Natural killer cell treated with Interleukin-12 subunit alpha and Interleukin-12 subunit beta and Interleukin-15 and Interleukin-18, amount 100 ng/mL, for 72 hours (primary cell): ENCODE measurements at regions not wholly inside any gene's neighbourhood (a gene's known extent, or its start where the extent isn't known, plus 50 kb on each side); places are given as distances from the start of the nearest gene placed in this dataset.
A peak's percentile ranks its signal among the peaks of the same experiment; 100 is the strongest.
"Not testable (repeated sequence)": the region's sequence is repeated elsewhere in the genome, so short reads cannot be mapped to it uniquely, and the experiment has no call there.

Source experiments
- ATAC-seq, 2 donors: fragments of 150-1000 bp; cut with Tn5 transposase in 1 of 2; sonication (Bioruptor Pico), chemical (Tn5 transposase) in 1 of 2; 2 replicates each; pipeline ENCODE4 v1.10.0; 2021
- DNase-seq: peaks from one replicate; pipeline ENCODE4 v3.0.0; 2022; ENCODE audit warnings: low spot score
- H3K27ac Mint-ChIP-seq, 2 donors: 1 replicate in 1 of 2; 2 replicates in 1 of 2; pipeline ENCODE4 v1.8.0; 2022; ENCODE audit warnings: mixed read lengths in 2 of 2, mild to moderate bottlenecking in 1 of 2, moderate library complexity in 1 of 2
- H3K27me3 Mint-ChIP-seq, 2 donors: 1 replicate in 1 of 2; 2 replicates in 1 of 2; pipeline ENCODE4 v1.8.0; 2022; ENCODE audit warnings: mixed read lengths in 2 of 2
- H3K36me3 Mint-ChIP-seq: one replicate; pipeline ENCODE4 v1.8.0; 2022; ENCODE audit warnings: mixed read lengths
- H3K4me1 Mint-ChIP-seq, 2 donors: 1 replicate in 1 of 2; 2 replicates in 1 of 2; pipeline ENCODE4 v1.8.0; 2022; ENCODE audit warnings: low read depth in 2 of 2, mixed read lengths in 2 of 2, mild to moderate bottlenecking in 1 of 2
- H3K4me3 Mint-ChIP-seq: one replicate; pipeline ENCODE4 v1.8.0; 2022; ENCODE audit warnings: mixed read lengths
- H3K9me3 Mint-ChIP-seq: 2 replicates; pipeline ENCODE4 v1.8.0; 2022; ENCODE audit warnings: mixed read lengths

- H3K4me3 Mint-ChIP-seq, result no peak overlapping the region
- H3K9me3 Mint-ChIP-seq, result no peaks in the 10 kb centered on the region
- H3K27ac Mint-ChIP-seq, result no peak overlapping the region
- H3K4me1 Mint-ChIP-seq, result peaks cover 0 to 2% of the 10 kb centered on the region in 2 donors
- no peak for ATAC-seq
- peaks cover 0 to 2% of the 10 kb centered on the region in 2 donors for H3K27me3 Mint-ChIP-seq
- no peaks in the 10 kb centered on the region for H3K36me3 Mint-ChIP-seq
- DNase-seq, result no peak
Observed at GRCh38 chr14:34097644-34098043, 146.8 kb upstream of the EGLN3 start.

- Mint-ChIP-seq H3K27ac (no peak overlapping the region), H3K9me3 (no peaks in the 10 kb centered on the region)
Observed at GRCh38 chr14:34094384-34094783, 143.5 kb upstream of the EGLN3 start.

GRCh38 chr14:34093883-34094282 is 143.0 kb upstream of the EGLN3 start:
- ATAC-seq (no peak), DNase-seq (no peak)
- Mint-ChIP-seq H3K36me3 (no peaks in the 10 kb centered on the region), H3K27ac (no peak overlapping the region), H3K4me1 (peaks cover 0 to 2% of the 10 kb centered on the region in 2 donors), H3K27me3 (peaks cover 0 to 2% of the 10 kb centered on the region in 2 donors), H3K4me3 (no peak overlapping the region), H3K9me3 (no peaks in the 10 kb centered on the region)

More at GRCh38 chr14:34094384-34094783, 143.5 kb upstream of the EGLN3 start:
- H3K4me1 Mint-ChIP-seq, result peaks cover 0 to 2% of the 10 kb centered on the region in 2 donors
- DNase-seq (no peak), ATAC-seq (no peak)
- peaks cover 0 to 2% of the 10 kb centered on the region in 2 donors for H3K27me3 Mint-ChIP-seq
- H3K4me3 Mint-ChIP-seq, result no peak overlapping the region
- H3K36me3 Mint-ChIP-seq, result no peaks in the 10 kb centered on the region

GRCh38 chr14:34090451-34090850 is 139.6 kb upstream of the EGLN3 start:
- no peak for ATAC-seq
- peaks cover 0 to 2% of the 10 kb centered on the region in 2 donors for H3K4me1 Mint-ChIP-seq

GRCh38 chr14:34088914-34089313 is 138.0 kb upstream of the EGLN3 start:
- no peak for DNase-seq
- ATAC-seq, result no peak
- H3K9me3 Mint-ChIP-seq, result no peaks in the 10 kb centered on the region
- no peak overlapping the region for H3K4me3 Mint-ChIP-seq
- H3K36me3 Mint-ChIP-seq, result no peaks in the 10 kb centered on the region
- H3K4me1 Mint-ChIP-seq, result no peaks in the 10 kb centered on the region
- H3K27ac Mint-ChIP-seq, result no peak overlapping the region
- peaks cover 0 to 6% of the 10 kb centered on the region in 2 donors for H3K27me3 Mint-ChIP-seq

More at GRCh38 chr14:34090451-34090850, 139.6 kb upstream of the EGLN3 start:
- no peak overlapping the region for H3K4me3 Mint-ChIP-seq
- H3K27ac Mint-ChIP-seq, result no peak overlapping the region
- DNase-seq, result no peak
- H3K27me3 Mint-ChIP-seq, result peaks cover 0 to 8% of the 10 kb centered on the region in 2 donors
- no peaks in the 10 kb centered on the region for H3K36me3 Mint-ChIP-seq
- no peaks in the 10 kb centered on the region for H3K9me3 Mint-ChIP-seq

GRCh38 chr14:34087571-34087970 is 136.7 kb upstream of the EGLN3 start:
- H3K9me3 Mint-ChIP-seq, result no peaks in the 10 kb centered on the region
- DNase-seq (no peak), ATAC-seq (no peak)
- no peak overlapping the region for H3K4me3 Mint-ChIP-seq
- H3K27ac Mint-ChIP-seq, result no peak overlapping the region
- peaks cover 0 to 6% of the 10 kb centered on the region in 2 donors for H3K27me3 Mint-ChIP-seq
- no peaks in the 10 kb centered on the region for H3K36me3 Mint-ChIP-seq
- no peaks in the 10 kb centered on the region for H3K4me1 Mint-ChIP-seq

GRCh38 chr14:34086223-34086757 is 135.4 kb upstream of the EGLN3 start:
- no peaks in the 10 kb centered on the region for H3K9me3 Mint-ChIP-seq
- no peaks in the 10 kb centered on the region for H3K4me1 Mint-ChIP-seq
- H3K36me3 Mint-ChIP-seq, result no peaks in the 10 kb centered on the region
- no peak for ATAC-seq
- H3K27me3 Mint-ChIP-seq, result peaks cover 0 to 9% of the 10 kb centered on the region in 2 donors
- H3K4me3 Mint-ChIP-seq, result no peak overlapping the region
- peak overlapping the region in 1 of 2 donors; percentile 56 for H3K27ac Mint-ChIP-seq
- DNase-seq, result no peak

GRCh38 chr14:34085695-34086094 is 134.8 kb upstream of the EGLN3 start:
- Mint-ChIP-seq H3K27me3 (peaks cover 0 to 12% of the 10 kb centered on the region in 2 donors), H3K4me3 (no peak overlapping the region), H3K27ac (no peak overlapping the region), H3K36me3 (no peaks in the 10 kb centered on the region), H3K9me3 (no peaks in the 10 kb centered on the region), H3K4me1 (no peaks in the 10 kb centered on the region)
- ATAC-seq (no peak), DNase-seq (no peak)

GRCh38 chr14:34081576-34082136 is 130.8 kb upstream of the EGLN3 start:
- Mint-ChIP-seq H3K27ac (no peak overlapping the region), H3K4me3 (no peak overlapping the region), H3K36me3 (no peaks in the 10 kb centered on the region), H3K27me3 (peaks cover 0 to 10% of the 10 kb centered on the region in 2 donors), H3K4me1 (no peaks in the 10 kb centered on the region), H3K9me3 (no peaks in the 10 kb centered on the region)
- DNase-seq, result no peak
- ATAC-seq, result no peak

- no peaks in the 10 kb centered on the region for H3K36me3 Mint-ChIP-seq
- DNase-seq, result no peak
- H3K4me3 Mint-ChIP-seq, result no peak overlapping the region
- peaks cover 0 to 7% of the 10 kb centered on the region in 2 donors for H3K27me3 Mint-ChIP-seq
- ATAC-seq, result no peak
- H3K27ac Mint-ChIP-seq, result peak overlapping the region in 1 of 2 donors; percentile 19
- no peaks in the 10 kb centered on the region for H3K4me1 Mint-ChIP-seq
- no peaks in the 10 kb centered on the region for H3K9me3 Mint-ChIP-seq
Observed at GRCh38 chr14:34081101-34081575, 130.3 kb upstream of the EGLN3 start.

- H3K27ac Mint-ChIP-seq, H3K9me3 Mint-ChIP-seq, H3K4me1 Mint-ChIP-seq, H3K4me3 Mint-ChIP-seq, H3K27me3 Mint-ChIP-seq, H3K36me3 Mint-ChIP-seq, ATAC-seq, DNase-seq: not testable (repeated sequence)
Observed at GRCh38 chr14:34079643-34080042, 128.8 kb upstream of the EGLN3 start.

GRCh38 chr14:34078117-34078743 is 127.4 kb upstream of the EGLN3 start:
- Mint-ChIP-seq H3K4me3 (no peak overlapping the region), H3K27ac (no peak overlapping the region), H3K36me3 (no peaks in the 10 kb centered on the region), H3K27me3 (peaks cover 0 to 7% of the 10 kb centered on the region in 2 donors), H3K4me1 (no peaks in the 10 kb centered on the region), H3K9me3 (no peaks in the 10 kb centered on the region)
- ATAC-seq (no peak), DNase-seq (no peak)

- H3K27ac Mint-ChIP-seq, result no peak overlapping the region
- no peaks in the 10 kb centered on the region for H3K4me1 Mint-ChIP-seq
- H3K27me3 Mint-ChIP-seq, result peaks cover 0 to 3% of the 10 kb centered on the region in 2 donors
- H3K4me3 Mint-ChIP-seq, result no peak overlapping the region
- no peak for DNase-seq
- peaks cover 3% of the 10 kb centered on the region for H3K9me3 Mint-ChIP-seq
- no peaks in the 10 kb centered on the region for H3K36me3 Mint-ChIP-seq
- no peak for ATAC-seq
Observed at GRCh38 chr14:34075826-34076225, 125.0 kb upstream of the EGLN3 start.

- H3K4me1 Mint-ChIP-seq, result no peaks in the 10 kb centered on the region
- peaks cover 3% of the 10 kb centered on the region for H3K9me3 Mint-ChIP-seq
- no peak for ATAC-seq
- no peaks in the 10 kb centered on the region for H3K27me3 Mint-ChIP-seq
- no peak overlapping the region for H3K27ac Mint-ChIP-seq
- no peak overlapping the region for H3K4me3 Mint-ChIP-seq
- H3K36me3 Mint-ChIP-seq, result no peaks in the 10 kb centered on the region
- DNase-seq, result no peak
Observed at GRCh38 chr14:34075042-34075744, 124.3 kb upstream of the EGLN3 start.
